AG08396 (cell line): ENCODE measurements at regions not wholly inside any gene's neighbourhood (a gene's known extent, or its start where the extent isn't known, plus 50 kb on each side); places are given as distances from the start of the nearest gene placed in this dataset.

Source experiments
- DNase-seq: peaks from one replicate; pipeline ENCODE4 v3.0.0; 2012; ENCODE audit warnings: low spot score, mixed read lengths

GRCh38 chr12:93243689-93244513 lies 133.8 kb upstream of the NUDT4 start:
- DNase-seq: peak; percentile 31

GRCh38 chr12:93244514-93245077 lies 133.1 kb upstream of the NUDT4 start:
- DNase-seq: no peak

GRCh38 chr12:93245543-93245942 lies 132.2 kb upstream of the NUDT4 start:
- no peak for DNase-seq

- no peak for DNase-seq
Measured at GRCh38 chr12:93247313-93247991, 130.3 kb upstream of the NUDT4 start.

- DNase-seq: no peak
Measured at GRCh38 chr12:93252221-93252620, 125.5 kb upstream of the NUDT4 start.

GRCh38 chr12:93254911-93255310 lies 122.8 kb upstream of the NUDT4 start:
- no peak for DNase-seq

- no peak for DNase-seq
Measured at GRCh38 chr12:93256256-93256969, 121.3 kb upstream of the NUDT4 start.

- no peak for DNase-seq
Measured at GRCh38 chr12:93261505-93262094, 116.1 kb upstream of the NUDT4 start.

GRCh38 chr12:93272997-93273396 lies 104.7 kb upstream of the NUDT4 start:
- DNase-seq: no peak

- DNase-seq: no peak
Measured at GRCh38 chr12:93273834-93274564, 103.7 kb upstream of the NUDT4 start.

- no peak for DNase-seq
Measured at GRCh38 chr12:93274937-93275336, 102.8 kb upstream of the NUDT4 start.

- no peak for DNase-seq
Measured at GRCh38 chr12:93275589-93275988, 102.1 kb upstream of the NUDT4 start.

GRCh38 chr12:93279565-93280412 lies 97.9 kb upstream of the NUDT4 start:
- DNase-seq: no peak

GRCh38 chr12:93287149-93287548 lies 90.6 kb upstream of the NUDT4 start:
- DNase-seq: no peak

GRCh38 chr12:93288626-93289025 lies 89.1 kb upstream of the NUDT4 start:
- DNase-seq: no peak

- no peak for DNase-seq
Measured at GRCh38 chr12:93290391-93290790, 87.3 kb upstream of the NUDT4 start.

- no peak for DNase-seq
Measured at GRCh38 chr12:93292213-93292612, 85.5 kb upstream of the NUDT4 start.

GRCh38 chr12:93292731-93293566 lies 84.8 kb upstream of the NUDT4 start:
- no peak for DNase-seq

GRCh38 chr12:93297032-93297431 lies 80.7 kb upstream of the NUDT4 start:
- no peak for DNase-seq

- DNase-seq: no peak
Measured at GRCh38 chr12:93297536-93297935, 80.2 kb upstream of the NUDT4 start.
